NCI-H1436 treated with DMSO at 0.1 percent for 48 hours (cell line): ENCODE measurements at regions not wholly inside any gene's neighbourhood (a gene's known extent, or its start where the extent isn't known, plus 50 kb on each side); places are given as distances from the start of the nearest gene placed in this dataset.

Experiments used
- DNase-seq: peaks from one replicate; lab custom pipeline; 2025; lab: John Stamatoyannopoulos, UW

GRCh38 chr16:85391769-85392583 is 221.1 kb upstream of the GSE1 start:
- no peak for DNase-seq

GRCh38 chr16:85392756-85393673 is 220.1 kb upstream of the GSE1 start:
- no peak for DNase-seq

DNA sequence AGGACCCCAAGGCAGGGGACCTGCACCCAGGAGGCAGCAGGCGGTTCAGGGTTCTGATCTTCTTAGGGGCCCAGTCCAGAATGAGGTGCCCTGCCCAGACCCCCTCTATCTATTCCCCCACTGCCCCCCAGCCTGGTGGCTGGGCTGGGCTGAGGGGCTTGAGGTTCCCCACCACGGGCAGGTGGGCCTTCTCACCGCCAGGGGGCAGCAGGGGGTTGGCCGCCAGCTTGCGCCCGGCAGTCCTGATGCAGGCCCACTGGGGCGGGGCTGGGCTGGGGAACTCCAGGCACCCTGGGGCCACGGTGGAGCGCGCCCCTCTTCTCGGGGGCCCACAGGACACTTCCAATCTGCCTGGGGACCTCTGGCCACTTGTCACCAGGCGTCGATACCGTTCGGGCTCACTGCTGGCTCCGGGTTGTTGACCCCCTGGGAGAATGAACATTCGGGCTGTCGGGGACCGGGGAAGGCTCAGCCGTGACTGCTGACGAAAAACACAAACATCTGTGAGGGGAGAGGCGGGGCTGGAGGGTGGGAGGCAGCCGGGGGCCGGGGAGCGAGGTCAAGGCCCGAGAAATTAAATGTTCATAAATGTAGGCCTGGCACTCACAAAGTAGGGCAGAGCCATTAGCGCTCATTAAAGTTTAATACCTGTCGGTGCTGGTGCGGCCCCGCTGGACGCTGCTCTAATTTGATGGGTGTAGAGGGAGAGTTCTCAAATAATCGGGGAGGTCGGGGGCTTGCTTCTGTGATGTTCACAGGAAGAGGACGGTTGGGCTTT is 219.3 kb upstream of the GSE1 start:
- no peak for DNase-seq

GRCh38 chr16:85394456-85395206 is 218.5 kb upstream of the GSE1 start:
- DNase-seq: peak; percentile 46

DNA sequence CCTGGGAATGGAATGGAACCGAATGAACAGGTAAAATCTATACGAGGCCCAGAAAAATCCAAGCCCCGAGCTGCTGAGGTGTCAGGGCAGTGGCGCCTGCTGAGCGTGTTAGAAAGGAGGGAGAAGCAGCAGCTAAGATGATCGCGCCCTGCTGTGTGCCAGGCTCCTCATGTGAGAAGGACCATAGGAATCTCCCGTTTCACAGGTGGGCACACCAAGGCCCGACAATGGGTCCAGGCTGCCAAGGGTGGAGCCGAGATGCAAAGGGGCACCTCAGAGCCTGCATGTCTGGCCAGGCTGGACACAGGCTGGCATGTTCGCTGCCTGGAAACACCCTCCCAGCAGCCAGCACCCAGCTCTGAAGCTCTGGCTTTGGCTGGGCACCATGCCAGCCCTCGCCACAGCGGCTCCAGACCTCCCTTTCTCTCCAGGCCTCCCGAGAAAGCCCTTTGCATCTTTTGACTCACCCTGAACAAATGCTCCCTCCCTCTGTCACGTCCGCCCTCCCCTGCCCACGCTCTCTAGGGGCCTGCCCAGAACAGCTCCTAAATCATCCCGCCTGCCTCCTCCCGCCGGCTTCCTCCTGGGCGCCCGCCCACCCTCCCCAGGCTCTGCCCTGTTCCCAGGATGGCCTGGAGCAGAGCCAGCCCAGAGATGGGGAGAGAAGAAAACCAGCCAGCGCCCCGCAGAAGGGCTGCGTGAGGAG is 217.8 kb upstream of the GSE1 start:
- peak; percentile 66 for DNase-seq

GRCh38 chr16:85395913-85396878 is 216.9 kb upstream of the GSE1 start:
- no peak for DNase-seq

DNA sequence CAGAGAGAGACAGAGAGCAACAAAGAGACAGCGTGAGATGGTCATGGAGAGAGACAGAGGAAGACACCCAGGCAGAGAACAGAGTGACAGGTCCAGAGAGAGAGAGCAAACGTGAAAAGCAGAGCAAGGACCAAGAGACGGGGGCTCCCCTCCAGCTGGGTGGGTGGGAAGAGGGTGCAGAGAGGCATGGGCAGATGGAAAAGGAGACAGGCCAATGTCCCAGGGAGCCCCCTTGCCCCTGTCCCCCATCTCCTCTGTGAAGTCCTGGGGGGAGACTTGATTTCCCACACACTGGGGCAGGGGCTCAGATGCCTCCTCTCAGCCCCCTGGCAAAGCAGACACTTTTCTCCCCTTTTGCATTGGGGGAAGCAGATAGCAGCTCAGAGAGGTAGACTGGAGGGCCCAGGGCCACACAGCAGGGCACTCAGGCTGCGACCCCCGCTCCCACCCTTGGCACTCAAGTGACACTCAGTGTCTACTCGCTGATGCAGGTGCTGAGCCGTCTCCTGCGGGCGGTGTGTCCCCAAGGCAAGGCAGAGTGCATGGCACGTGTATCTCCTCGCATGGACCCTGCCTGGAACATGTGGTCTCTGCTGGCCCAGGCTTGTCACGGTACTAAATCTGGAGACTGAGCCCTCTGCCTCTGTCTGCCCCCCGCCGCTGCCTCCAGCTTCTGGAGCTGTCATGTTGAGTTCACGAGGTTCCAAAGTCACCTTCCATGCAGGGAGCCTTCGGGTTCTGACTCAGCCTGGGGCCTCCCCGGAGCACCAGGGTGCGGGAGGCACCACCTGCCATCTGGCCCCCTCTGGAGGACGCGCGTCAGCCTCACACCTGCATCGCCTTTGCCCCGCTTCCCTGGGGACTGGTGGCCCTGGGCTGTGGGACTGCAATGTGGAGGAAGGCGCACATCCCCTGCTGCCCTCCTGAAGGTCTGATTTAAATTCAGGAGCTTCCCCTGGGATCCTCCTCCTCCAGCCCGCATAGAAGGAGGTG is 215.9 kb upstream of the GSE1 start:
- peak; percentile 23 for DNase-seq

GRCh38 chr16:85398050-85398451 is 215.1 kb upstream of the GSE1 start:
- DNase-seq: no peak

DNA sequence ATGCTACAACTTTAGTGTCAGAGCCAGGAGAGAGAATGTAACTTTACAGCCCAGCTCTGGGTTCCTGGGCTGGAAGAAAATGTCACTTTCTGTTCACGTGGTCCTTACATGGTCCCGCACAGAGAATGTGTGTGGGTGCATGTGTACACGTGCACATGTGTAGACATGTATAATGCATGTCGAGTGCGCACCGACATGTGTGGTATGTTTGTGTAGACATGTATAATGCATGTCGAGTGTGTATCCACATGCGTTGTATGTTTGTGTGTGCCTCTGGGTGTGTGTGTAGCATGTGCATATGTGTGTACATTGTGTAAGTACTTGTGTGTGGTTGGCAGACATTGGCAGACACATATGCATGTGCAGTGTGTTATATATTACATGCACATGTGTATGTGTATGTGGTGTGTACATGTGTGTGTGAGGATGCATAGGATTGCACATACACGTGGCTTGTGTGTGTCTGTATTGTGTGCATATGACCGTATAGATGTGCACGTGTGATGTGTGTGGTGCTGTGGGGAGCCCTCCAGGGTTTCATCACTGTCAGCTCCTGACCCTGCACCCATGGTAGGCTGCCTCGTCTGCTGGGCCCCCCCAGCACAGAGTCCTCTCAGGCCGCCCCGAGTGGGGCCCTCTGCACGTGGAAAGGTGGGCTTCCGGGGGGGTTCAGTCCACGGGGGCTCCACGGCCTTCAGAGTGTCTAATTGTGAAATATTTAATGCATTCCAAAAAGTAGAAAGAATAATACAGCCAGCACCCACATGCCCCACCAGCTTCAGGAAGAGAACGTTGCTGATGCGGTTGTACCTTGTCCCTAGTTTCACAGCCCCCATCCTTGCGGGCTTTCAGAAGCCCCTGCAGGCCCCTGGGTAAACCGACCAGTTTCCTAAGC is 214.2 kb upstream of the GSE1 start:
- no peak for DNase-seq

- no peak for DNase-seq
Observed at GRCh38 chr16:85399583-85400284, 213.4 kb upstream of the GSE1 start.

DNA sequence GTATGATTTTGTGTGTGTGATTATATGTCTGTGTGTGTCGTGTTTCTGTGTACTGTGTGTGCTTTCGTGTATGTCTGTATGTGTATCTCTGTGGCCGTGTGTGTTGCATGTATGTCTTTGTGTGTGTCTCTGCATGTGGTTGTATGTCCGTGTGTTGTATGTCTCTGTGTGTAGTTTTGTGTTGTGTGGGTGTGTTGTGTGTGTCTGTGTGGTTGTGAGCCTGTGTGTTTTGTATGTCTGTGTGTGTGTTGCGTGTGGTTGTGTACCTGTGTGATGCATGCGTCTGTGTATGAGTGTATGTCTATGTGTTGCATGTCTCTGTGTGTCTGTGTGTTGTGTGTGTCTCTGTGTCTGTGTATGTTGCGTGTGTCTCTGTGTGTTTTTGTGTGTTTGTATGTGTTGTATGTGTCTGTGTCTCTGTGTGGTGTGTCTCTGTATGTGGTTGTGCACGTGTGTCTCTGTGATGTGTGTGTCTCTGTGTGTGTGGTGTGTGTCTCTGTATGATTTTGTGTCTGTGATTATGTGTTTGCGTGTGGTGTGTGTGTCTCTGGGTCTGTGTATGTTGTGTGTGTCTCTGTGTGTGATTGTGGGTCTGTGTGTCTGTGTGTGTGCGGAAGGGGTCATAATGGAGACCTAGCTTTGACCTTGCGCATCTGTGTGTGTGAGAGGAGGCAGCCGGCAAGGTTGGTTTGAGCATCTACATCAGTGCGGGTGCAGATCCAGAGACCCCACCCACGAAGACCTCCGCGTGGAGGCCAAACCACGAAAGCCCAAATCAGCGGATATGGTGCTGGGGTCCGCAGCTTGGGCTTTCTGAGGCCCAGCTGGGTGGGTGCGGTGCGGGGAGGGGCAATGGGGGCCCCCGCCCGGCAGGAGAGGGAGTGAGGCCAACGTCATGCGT is 212.6 kb upstream of the GSE1 start:
- DNase-seq: no peak

DNA sequence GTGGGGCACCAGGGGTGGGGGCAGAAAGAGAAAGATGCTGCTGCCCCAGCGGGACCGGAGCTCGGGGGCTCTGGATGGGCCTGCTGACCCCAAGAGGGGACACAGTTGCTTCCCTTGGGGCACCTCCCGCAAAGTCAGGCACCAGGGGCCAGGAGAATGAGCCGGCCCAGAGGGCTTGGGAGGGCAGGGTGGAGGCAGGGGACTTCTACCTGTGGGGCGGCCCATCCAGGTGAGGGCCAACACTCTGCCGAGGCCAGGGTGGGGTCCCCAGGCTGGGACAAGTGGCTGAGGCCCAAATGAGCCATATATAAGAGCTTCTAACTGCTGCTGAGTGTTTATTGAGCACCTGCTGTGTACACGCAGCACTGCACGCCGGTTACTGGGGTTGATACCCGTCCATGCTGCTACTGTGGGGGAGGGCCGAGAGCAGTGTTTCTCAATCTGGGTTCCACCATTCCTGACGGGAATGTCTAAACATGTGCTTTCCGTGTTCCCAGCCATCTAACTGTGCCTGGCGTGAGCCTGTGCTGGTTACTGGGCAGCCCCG is 211.7 kb upstream of the GSE1 start:
- DNase-seq: no peak

GRCh38 chr16:85401917-85402766 is 211.0 kb upstream of the GSE1 start:
- DNase-seq: no peak

DNA sequence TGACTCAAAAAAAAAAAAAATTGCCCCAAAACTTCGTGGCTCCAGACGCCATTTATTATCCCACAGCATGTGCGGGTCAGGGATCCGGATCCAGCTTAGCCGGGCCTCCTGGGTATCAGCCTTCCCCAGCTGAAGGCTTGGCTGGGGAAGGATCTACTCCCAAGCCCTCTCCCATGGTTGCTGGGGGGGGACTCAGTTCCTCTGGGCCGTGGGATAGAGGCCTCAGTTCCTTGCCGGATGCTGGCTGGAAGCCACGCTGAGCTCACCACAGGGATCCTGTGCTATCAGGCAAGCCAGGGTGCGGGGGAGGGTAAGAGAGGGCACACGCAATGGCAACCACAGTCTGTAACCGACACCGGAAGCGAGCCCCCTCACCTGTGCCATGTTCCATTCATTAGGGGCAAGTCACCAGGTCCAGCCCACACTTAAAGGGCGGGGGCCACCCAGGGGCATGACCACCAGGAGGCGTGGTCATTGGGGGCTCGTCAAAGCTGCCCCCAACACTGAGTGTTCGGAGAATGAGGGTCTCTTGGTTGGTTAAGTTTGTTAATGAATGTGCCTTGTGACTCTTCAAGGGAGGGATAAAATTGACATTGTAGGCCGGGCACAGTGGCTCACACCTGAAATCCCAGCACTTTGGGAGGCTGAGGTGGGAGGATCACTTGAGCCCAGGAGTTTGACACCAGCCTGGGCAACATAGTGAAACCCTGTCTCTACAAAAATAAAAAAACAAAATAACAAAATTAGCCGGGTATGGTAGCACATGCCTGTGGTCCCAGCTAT is 210.0 kb upstream of the GSE1 start:
- no peak for DNase-seq
